Middle frontal gyrus (tissue), 1 donor: ENCODE measurements at regions not wholly inside any gene's neighbourhood (a gene's known extent, or its start where the extent isn't known, plus 50 kb on each side); places are given as distances from the start of the nearest gene placed in this dataset.
"Not testable (repeated sequence)": the region's sequence is repeated elsewhere in the genome, so short reads cannot be mapped to it uniquely, and the experiment has no call there.

ENCODE experiments used
- DNase-seq: peaks from one replicate; pipeline ENCODE4 v3.0.0-alpha.2; 2015; ENCODE audit warnings: low spot score; ENCODE audit errors: extremely low spot score

GRCh38 chr10:81570349-81570748 lies 304.6 kb upstream of the NRG3 start:
- DNase-seq, result no peak

- no peak for DNase-seq
Measured at GRCh38 chr10:81570878-81571794, 303.9 kb upstream of the NRG3 start.

GRCh38 chr10:81575036-81575435 lies 300.0 kb upstream of the NRG3 start:
- no peak for DNase-seq

- DNase-seq, result no peak
Measured at GRCh38 chr10:81576336-81576735, 298.7 kb upstream of the NRG3 start.

- no peak for DNase-seq
Measured at GRCh38 chr10:81594991-81595390, 280.0 kb upstream of the NRG3 start.

GRCh38 chr10:81600185-81600584 lies 274.8 kb upstream of the NRG3 start:
- no peak for DNase-seq

GRCh38 chr10:81603106-81603620 lies 271.8 kb upstream of the NRG3 start:
- DNase-seq, result no peak

- DNase-seq, result not testable (repeated sequence)
Measured at GRCh38 chr10:81644485-81644884, 230.5 kb upstream of the NRG3 start.

- DNase-seq, result no peak
Measured at GRCh38 chr10:81655986-81656385, 219.0 kb upstream of the NRG3 start.

- no peak for DNase-seq
Measured at GRCh38 chr10:81662837-81663236, 212.2 kb upstream of the NRG3 start.

GRCh38 chr10:81664800-81665199 lies 210.2 kb upstream of the NRG3 start:
- not testable (repeated sequence) for DNase-seq

- DNase-seq, result no peak
Measured at GRCh38 chr10:81674941-81675340, 200.1 kb upstream of the NRG3 start.

- DNase-seq, result no peak
Measured at GRCh38 chr10:81679291-81679690, 195.7 kb upstream of the NRG3 start.

GRCh38 chr10:81680359-81680758 lies 194.6 kb upstream of the NRG3 start:
- no peak for DNase-seq

GRCh38 chr10:81688459-81688858 lies 186.5 kb upstream of the NRG3 start:
- no peak for DNase-seq

GRCh38 chr10:81696609-81697388 lies 178.2 kb upstream of the NRG3 start:
- DNase-seq, result no peak

GRCh38 chr10:81704596-81704995 lies 170.4 kb upstream of the NRG3 start:
- DNase-seq, result no peak

- DNase-seq, result no peak
Measured at GRCh38 chr10:81708416-81708815, 166.6 kb upstream of the NRG3 start.

GRCh38 chr10:81708929-81709328 lies 166.1 kb upstream of the NRG3 start:
- no peak for DNase-seq

GRCh38 chr10:81722399-81722798 lies 152.6 kb upstream of the NRG3 start:
- no peak for DNase-seq

GRCh38 chr10:81724431-81724830 lies 150.6 kb upstream of the NRG3 start:
- DNase-seq, result no peak

- DNase-seq, result no peak
Measured at GRCh38 chr10:81725851-81726250, 149.1 kb upstream of the NRG3 start.
